Stimulated activated CD4-positive, alpha-beta T cell treated with anti-CD3 and anti-CD28 coated beads, Interleukin-4, amount 100 ng/mL, for 1 hour (primary cell): ENCODE measurements at regions not wholly inside any gene's neighbourhood (a gene's known extent, or its start where the extent isn't known, plus 50 kb on each side); places are given as distances from the start of the nearest gene placed in this dataset.

ENCODE experiments used
- DNase-seq: peaks from one replicate; pipeline ENCODE4 v3.0.0-alpha.2; 2020

DNA sequence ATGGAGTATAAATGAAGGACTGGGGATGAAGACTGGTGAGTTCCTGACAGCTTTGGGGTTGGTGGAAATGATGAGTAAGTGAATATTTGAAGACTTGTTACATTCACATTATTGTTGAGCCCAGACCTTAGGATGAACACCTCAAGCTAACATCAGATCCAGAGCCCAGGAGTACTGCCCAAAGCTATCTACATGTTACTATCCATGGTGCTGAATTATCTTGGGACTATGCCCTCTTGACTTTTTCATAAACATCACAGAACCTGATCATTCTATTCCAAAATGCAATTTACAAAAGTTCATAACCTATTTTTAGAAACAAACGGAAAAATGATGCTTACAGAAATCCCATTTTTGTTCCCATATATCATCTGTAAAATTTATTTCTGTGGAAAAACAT, 613.3 kb downstream of the TUSC7 start:
- no peak for DNase-seq

DNA sequence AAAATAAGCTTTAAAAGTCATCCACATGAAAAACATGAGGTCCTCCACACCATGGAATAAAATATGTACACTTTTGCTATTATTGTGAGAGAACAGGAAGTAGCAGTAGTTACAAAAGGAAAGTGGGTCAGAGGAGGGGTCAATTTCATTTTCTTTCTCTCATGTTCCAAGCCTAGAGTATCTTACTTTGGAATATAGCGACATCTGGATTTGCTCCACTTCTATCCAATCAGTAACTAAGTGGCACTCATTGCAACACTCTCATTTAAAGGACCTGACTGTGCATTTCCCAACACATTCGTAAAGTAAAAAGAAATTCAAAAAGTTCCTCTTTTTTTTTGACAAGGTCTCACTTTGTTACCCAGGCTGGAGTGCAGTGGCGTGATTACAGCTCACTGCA, 637.3 kb downstream of the TUSC7 start:
- DNase-seq = no peak

DNA sequence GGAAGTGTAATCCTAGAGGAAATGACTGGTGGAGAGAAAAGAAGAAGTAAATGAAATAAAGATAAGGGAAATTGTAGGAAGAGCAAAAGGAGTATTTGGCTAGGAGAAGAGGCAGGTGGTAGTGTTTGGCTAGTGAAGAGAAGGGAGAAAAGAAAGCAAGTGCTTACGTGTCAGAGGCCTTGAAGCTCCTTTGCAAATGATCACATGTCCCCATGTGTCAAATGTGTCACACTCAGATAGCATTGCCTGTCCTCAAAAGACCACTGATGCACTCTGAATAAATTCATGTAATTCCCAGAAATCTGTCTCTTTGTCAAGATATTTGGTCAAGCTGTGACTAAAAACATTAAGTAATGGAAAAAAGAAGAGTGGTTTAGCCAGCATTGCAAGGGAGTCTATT, 639.3 kb downstream of the TUSC7 start:
- DNase-seq = no peak

DNA sequence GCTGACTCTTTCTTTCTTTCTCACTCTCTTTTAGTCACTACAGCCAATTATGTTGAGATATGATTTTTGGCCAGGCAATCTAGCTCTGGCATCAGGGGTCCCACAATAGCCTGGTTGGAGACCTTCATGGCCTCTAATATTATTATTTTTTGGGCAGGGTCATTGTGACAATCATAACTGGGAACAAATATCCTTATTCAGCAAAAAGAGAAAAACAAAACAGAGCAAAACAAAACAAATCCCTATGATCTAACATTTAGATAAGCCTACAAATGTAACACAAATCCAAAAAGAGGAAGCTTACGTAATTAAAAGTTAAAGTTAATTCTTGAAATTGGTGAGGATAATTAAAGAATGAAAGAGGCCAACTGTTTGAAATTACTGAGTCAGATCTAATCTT, 640.0 kb downstream of the TUSC7 start:
- DNase-seq = no peak

DNA sequence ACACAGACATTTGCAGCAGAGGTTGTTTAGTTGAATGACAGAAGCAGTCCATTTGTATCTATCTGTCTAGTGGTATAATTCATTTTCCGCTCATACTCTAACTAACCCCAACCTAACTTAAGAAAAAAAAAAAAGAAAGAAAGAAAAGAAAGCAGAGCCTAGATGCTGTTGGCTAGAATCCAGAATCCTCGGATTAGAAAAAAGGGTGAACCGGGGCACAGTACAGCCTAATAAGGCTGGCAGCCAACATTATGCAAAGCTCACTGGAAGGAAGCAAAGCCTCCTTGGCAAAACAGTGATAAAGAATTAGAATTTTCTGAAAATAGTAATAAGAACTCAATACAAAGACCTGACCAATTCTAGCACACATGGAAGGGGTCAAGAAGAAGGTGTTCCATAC, 640.8 kb downstream of the TUSC7 start:
- no peak for DNase-seq

DNA sequence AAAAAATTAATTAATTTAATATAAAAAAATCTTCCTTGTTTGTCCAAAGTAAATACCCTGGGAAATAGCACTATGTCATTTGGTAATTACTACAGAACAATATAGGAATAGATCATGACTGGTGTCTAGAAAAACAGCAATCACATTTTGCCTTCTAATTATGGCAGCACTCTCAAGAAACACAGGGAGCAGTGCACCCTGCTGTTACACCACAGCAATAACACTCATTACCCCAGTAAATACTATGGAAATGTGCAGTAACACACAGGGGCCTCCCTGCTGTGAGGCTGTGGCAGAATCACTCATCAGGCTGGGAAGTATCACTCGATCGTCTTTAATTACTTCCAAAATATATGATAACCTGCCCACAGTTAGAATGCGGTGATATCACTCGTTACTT, 646.0 kb downstream of the TUSC7 start:
- DNase-seq = no peak

DNA sequence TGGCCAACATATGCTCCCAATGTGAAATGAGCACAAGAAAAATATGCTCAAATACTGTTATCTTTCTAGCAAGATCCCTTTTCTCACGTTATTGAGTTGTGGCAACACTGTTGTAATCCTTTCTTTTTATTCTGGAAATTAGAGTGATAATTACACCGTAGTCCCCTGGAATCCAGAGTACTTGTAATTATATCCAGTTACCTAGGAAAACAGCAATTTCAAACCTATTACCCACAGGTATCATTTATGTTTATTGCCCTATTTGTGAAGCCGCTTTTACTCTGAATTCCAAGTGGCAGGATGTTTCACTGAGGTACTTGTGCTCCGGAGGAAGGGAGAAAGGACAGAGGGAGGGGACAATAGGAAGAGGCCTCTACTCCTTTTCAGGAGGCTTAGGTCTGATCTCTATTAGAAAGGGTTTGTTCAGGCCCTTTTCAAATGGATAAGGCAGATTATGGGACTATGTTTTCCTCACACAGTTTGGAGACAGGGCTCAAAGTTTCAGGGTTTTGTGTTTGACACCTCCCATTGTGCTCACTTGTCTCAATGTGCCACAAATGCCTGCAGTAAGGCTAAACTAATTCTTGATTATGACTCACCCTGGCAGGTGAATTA, 646.6 kb downstream of the TUSC7 start:
- DNase-seq = no peak

DNA sequence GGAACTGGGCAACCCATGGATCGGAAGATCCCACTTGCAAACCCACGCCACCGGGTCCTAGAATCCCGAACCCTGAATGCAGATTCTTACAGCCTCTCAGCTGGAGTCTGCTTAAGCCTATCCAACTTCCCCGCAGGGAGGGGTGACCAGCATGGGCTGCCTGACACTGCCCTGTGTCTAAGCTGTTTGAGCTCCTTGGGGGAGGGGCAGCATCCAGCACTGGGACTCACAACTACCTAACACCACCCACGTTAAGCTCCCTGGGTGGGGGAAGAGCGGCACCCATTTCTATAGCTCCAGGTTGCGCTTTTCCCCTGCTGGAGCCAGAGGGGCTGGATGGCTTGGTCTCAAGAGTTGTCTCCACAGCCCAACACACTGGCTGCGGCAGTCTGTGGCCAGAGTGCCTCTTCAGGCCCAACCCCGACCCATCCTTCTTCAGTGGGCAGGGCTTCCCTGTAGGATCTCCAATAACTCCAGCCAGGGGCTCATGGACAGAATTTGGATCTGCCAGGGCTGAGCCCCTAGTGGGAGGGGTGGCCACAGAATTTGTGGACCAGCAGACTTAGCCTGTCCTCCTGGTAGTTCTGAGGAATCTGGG, 649.2 kb downstream of the TUSC7 start:
- no peak for DNase-seq

DNA sequence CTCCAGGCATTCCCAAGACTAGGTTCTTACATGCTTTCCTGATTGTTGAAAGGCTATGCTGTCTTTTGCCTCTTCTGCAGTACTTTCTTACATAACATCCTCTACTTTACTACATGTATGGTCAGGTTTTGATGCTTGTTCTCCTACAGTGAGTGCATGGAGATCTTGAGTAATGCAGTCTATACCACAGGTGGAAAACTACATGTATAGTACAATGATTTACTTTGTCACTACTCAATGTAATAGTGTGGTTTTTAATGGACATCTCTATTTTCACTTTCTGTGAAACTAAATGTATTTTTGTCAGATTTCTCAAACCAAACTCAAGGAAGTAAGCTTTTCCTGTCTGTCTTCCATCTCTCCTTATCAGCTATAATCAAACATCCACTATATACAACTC, 657.0 kb downstream of the TUSC7 start:
- no peak for DNase-seq

DNA sequence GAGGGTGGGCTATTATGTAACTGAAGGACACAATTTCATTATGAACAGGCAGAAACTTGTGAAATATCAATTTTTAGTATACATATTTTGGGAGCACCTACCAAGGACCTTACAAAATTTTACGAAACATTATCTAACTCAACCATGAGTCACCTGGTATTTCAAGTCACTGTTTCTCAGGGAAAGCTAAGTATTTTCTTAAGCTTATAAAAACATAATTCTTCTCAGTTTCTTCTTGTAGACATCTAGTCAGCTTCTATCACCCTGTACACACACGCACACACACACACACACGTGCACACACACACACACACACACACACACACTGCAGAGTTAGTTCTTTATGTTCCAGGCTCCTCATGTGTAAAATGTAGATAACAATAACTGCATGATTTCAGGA, 658.3 kb downstream of the TUSC7 start:
- DNase-seq = no peak

DNA sequence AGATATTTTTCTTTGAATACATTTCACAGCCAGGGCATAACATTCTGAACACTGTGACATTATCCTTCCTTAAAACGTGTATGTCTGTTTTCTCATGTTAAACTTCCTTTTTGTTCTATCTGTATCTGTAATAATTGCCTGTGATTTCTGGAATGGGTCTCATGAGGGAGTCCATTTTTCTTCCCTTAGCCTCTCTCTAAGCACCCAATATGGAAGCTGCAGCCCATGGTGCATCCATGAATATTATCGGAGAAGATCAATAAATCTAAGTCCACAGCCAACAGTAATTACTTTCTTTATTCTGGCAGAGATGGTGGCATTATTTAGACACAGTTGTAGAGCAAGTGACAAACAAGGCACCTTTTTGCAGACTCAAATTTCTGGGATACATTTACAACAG, 671.1 kb downstream of the TUSC7 start:
- DNase-seq = no peak

DNA sequence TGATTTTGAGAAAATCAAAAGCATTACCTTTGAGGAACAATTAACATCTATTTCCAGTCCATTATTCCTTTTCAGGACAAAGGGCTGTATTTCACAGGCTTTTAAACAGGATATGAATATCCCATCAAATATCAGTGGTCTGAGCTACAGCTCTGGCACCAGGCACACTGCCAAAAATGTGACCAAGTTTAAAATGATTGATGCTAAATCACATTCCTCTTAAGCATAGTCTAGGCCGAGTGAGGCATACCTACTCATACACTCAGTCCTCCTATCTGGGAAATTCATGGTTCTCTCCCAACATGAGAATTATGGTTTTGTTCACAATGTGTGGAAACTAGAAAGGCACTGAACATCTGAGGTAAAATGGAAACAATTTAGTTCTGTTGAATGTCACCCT, 683.5 kb downstream of the TUSC7 start:
- DNase-seq = no peak

DNA sequence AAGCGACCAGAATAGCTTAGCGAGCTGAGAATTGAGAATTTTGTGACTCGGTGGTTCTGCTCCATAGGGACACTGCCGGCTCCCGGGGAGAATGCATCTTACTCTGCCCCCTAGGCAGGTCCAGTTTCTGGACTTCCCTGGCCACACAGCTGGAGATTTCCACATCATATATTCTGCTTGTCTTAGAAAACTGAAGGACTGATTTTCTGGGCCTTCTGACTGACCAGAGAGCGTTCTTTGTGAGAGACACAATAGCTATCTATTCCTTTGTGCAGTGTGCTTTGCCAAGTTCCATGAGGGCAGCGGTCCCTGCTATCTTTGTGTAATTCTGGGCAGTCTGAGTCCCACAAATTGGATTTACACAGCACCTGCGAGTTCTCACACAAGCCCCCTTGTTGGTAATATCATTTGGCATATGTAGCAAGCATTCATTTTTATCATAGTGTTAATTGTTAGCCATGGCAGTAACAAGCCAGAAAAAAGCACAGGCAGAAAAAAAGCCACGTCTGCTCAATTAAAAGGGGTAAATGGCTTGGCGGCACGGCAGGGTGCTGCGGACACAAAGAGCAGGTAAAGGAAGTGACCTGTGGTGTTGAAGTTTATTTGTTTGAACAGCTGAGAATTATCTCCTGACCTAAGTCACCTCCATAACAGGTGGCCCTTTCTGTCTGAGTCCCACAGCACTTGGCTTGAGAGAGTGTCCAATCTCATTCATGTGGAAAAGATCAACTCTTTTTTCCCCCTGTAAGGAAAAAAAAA, 688.7 kb downstream of the TUSC7 start:
- no peak for DNase-seq

DNA sequence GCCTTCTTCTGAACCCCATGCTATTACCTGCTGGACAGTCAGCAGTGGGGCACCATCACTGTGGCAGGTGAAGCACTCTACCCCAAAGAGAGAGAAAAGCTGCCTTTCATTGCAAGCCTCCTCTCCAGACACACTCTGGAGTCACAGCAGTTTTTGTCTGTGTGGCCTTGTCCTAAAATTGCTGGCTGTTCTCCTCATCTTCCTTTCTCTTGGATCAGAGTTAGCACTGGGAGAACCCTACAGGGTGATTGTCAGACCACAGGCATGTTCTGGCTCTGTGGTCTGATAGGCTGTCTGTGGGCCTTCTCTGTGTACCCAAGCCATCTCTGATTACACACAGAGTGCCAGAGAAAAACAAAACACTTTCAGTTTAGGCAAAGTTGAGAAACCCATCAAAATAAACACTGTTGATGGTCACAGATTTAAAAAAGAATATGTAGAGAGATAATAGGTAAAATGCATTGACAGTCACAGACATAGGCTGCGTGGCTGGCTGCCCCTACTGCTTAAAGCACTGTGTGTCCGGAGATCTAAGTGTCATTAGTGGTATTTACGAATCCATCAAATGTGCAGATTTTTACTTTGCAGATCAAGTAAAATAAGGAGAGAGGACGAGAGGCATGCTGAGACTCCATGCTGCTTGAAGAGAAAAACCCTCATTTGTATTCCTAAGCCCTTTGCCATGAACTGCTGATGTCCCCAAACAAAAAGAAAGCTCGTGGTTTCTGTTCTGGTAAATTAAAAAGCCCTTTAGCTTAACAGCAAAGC, 689.9 kb downstream of the TUSC7 start:
- DNase-seq = no peak

DNA sequence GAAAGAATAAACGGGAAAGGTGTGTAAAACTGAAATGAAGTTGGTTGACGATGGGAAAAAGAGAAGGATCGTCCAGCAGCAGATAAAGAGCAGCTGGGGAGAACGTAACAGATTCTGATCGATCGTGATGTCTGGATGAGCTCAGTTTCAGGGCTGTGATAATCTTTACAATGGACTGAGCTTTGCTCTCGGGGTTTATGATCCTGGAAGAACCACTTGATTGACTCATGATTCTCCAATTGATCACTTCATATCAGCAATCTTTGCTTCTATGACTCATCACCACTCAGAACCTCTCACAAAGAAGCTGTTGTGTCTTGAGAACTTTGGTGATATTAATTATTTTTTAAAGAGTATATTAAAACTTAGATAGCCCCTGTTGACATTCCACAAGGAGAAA, 690.7 kb downstream of the TUSC7 start:
- no peak for DNase-seq

DNA sequence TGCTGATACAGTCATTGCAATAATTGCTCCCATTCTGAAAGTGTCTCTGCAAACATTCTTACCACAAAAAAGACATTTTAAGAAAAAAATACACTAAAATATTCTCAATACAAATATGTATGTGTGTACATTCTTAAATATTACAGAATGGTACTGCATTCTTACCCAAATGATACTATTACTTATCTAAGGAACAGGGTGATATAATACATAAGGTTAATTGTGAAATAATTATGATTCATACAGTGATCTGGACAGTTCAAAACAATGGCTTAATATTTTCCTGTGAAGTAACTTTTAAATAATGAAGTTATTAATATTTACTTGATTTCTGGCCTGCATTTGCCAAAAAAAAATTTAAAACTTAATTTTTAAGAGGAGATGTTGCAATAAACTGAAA, 694.6 kb downstream of the TUSC7 start:
- DNase-seq = no peak

DNA sequence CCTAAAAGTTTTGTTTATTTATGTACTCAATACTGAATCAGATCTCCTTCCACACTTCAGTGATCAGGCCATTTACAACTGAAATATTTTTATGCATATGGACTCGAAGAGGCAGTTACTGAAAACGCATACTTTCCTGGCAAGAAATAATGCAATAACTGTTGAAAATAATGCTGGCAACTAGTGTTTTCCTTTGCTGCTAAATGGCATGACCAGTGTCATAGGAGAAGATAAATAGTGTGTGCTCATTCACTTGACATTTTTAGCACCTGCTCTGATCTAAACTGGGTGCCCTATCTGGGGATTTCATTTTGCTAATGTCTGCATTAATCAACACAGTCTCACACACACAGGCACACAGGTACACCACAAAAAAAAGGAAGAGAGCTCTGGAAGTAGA, 695.2 kb downstream of the TUSC7 start:
- DNase-seq = no peak

DNA sequence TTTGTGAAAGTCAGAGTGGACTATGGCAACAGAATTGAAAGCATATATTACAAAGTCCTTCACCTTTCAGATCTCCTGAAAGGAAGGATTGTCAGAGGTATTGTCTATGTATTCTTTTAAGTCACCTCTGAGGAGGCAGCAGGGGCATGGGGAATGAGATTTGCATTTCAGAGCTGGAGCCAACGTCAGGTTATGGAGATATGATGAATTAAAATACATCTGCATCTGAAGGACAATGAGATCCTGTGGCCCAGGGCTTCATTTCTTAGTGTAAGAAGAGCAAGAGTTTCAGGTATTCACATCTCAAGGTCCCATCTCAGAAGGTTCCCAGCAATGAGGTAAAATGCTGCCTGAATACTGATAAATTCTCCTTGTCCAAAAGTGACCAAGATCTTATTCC, 695.8 kb downstream of the TUSC7 start:
- DNase-seq = no peak

DNA sequence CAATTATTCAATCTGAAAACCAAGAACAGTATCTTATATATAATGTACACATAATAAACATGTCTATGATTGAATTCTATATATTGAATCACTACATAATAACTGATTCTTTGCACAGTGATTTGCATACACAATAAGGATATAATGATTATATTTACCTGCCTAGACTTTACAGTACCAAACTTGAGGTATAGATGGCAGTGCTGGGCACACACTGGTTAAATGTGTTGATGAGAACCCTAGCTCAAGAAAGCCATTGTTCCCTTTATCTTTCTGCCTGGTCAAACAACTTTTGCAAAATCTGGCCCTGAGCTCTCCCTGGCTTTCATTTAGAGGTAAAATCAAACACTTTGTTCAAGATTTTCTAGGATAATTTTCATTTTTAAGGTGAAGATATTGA, 697.7 kb downstream of the TUSC7 start:
- DNase-seq = no peak

DNA sequence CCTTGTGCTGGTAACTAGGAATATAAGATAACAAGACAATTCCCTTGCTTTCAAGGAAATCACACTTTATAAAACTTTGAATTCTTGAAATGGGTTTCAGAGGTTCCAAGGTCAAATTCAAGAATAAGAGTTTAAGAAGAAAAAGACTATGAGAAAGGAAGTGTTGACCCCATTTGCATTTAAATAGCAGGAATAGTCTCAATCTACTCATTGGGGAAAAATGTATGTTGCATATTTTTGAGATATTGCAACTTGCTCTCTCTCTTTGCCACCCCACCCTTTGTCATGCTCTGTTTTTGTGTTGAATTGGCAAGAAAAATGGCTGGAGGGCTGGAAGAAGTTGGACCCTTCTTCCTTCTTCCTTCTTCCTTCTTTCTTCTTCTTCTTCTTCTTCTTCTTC, 699.2 kb downstream of the TUSC7 start:
- DNase-seq = no peak

DNA sequence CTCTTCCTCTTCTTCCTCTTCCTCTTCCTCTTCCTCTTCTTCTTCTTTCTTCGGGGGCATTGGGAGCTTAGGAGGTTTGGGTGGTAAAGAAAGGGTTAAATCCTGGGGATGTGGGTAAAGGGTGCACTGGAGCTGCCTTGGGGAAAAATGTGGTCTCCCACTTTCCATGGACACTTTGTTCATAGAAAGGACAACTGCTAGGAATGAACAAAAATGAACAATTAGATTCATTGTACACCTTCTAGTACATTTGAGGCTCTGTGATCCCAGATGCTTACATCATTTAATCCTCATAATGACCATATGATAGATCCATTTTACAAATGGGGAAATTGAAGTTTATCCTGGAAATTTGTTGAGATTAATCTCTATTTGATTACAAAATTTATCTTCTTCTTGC, 699.7 kb downstream of the TUSC7 start:
- no peak for DNase-seq

DNA sequence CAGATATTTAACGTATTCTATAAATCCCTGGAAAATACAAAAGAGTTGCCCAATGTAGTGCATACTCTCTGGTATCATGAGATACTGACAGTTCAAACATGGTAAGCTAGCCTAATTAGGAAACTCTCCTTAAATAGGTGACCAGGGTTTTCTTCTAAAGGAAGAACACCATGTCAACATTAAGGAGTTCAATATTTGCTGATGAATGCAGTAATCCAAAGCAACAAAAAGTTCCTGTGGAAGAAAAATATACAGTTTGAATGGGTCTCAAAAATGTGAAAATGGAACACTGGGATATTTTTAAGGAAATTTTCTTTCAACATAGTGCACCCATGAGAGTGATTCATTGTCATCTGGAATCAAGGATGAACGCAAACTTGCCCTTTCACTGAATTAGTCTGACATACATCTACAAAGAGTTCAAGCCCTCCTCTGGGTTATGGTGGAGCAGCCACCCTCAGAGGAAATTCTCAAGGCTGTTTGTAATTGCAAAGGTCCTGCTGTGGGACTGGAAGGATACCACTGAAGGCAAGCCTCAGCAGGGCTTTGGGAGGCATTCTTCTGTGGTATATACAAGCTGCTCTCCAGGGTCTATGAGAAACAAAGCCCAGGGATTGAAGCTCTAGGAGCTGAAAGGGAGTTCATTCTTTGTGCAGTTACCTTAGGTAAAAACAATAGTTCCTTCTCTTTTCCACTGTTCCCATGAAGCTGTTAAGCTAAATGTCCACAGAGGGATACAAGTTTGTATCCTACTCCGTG, 700.3 kb downstream of the TUSC7 start:
- no peak for DNase-seq

DNA sequence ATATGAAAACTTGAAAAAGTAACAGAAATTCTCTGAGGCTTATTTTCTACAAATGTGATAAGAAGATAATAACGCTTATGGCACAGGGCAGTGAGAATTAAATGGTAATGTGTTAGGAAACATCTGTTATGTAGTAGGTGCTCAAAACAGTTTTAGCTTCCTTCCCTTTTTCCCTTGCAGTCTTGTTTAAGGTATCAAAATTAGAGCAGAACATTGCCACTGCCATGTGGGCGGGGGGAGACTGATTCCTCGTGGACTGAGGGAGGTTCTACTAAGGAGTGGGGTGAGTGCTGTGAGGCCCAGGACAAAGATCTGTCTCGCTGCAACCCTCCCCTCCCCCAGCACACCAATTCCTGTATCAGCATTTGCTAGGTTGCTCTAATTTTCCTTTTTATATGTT, 702.4 kb downstream of the TUSC7 start:
- DNase-seq = no peak
